ENCODE measurements at regions not wholly inside any gene's neighbourhood (a gene's known extent, or its start where the extent isn't known, plus 50 kb on each side); places are given as distances from the start of the nearest gene placed in this dataset.

DNA sequence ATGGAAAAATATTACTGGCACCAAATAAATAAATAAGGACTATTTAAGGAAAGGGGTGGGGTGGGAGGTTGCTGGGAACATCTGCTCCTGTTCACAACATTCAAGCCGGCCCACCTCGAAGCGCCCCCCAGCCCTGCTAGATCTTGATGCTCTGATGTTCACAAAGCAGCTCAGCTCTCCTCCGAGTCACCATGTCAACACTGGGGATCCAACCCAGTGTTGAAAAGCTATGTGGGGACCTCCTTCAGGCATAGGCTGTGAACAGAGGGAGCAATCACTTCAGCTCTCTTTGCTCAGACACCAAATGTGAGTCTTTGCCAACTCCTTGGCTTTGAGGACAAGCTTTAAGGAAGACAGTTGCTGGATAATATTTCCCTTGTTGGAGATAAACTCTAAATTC, 176.8 kb upstream of the NT5E start:
- no peak overlapping the region for H3K23ac ChIP-seq (ENCODE audit: low read depth, low read length)
- dilution Hi-C loops (cut with HindIII; ENCODE audit: low sequenced_read_pairs, unreplicated experiment): no loop called here
- no peak for ATAC-seq (ENCODE audit: low read depth)

More for the DNA sequence above, 176.8 kb upstream of the NT5E start:
- H3K4ac ChIP-seq (ENCODE audit: low read depth, low read length): no peak overlapping the region
- H3K18ac ChIP-seq (ENCODE audit: low read depth, low read length): no peak overlapping the region
- H2BK20ac ChIP-seq (ENCODE audit: low read depth, low read length): no peak overlapping the region
- no peaks in the 10 kb centered on the region for H3K4me1 ChIP-seq (ENCODE audit: control insufficient read depth, insufficient read depth, low read length)
- no peak overlapping the region for H4K91ac ChIP-seq (ENCODE audit: insufficient read depth, low read depth, low read length)
- H3K27ac ChIP-seq (ENCODE audit: insufficient read depth, low read length): no peak overlapping the region
- BruUV-seq (replicated peaks): no TSS peak
- 50% methylated on average over 4 of the region's 4 CpGs; no CpG with 5 or more reads in 1 of the 2 experiments for WGBS, 2 experiments (ENCODE audit: extremely low coverage in 2 of 2, insufficient read length in 1 of 2)
- ChIA-PET CTCF (no interaction called here), POLR2A (ENCODE audit: unreplicated experiment) (no interaction called here)
- no peaks in the 10 kb centered on the region for H3K36me3 ChIP-seq (ENCODE audit: control insufficient read depth, insufficient read depth, low read length)
- no peak overlapping the region for H2AK9ac ChIP-seq (replicated peaks; ENCODE audit: low read depth, low read length, poor library complexity)
- in situ Hi-C loops (cut with MboI; ENCODE audit: low sequenced_read_pairs): no loop called here
- no peak overlapping the region for H3K9ac ChIP-seq (ENCODE audit: low read depth, low read length)
- no peak overlapping the region for H3K4me2 ChIP-seq (ENCODE audit: low read depth, low read length)
- intact Hi-C loops (cut with micrococcal nuclease): no loop called here
- H2AFZ ChIP-seq (replicated peaks; ENCODE audit: low read length, poor library complexity): no peak overlapping the region
- H2BK120ac ChIP-seq (ENCODE audit: low read depth, low read length): no peak overlapping the region
- no peak overlapping the region for H2AK5ac ChIP-seq (ENCODE audit: low read depth, low read length)
- H4K20me1 ChIP-seq (ENCODE audit: insufficient read depth, low read length): no peaks in the 10 kb centered on the region
- H4K5ac ChIP-seq (ENCODE audit: low read depth, low read length): no peak overlapping the region
- H3K4me3 ChIP-seq (ENCODE audit: insufficient read depth, low read depth, low read length): no peak overlapping the region
- no peak overlapping the region for H4K8ac ChIP-seq (ENCODE audit: low read depth in 2 of 2, low read length in 2 of 2)
- TF ChIP-seq RAD21 (IDR thresholded peaks at IDR 0.05; ENCODE audit: low read length) (no peak), SMC3 (IDR thresholded peaks at IDR 0.05; ENCODE audit: low read depth, low read length) (no peak), POLR2A (IDR thresholded peaks at IDR 0.05; ENCODE audit: low read depth, low read length) (no peak), NFE2L2 (IDR thresholded peaks at IDR 0.05; ENCODE audit: low read depth, low read length) (no peak), MAFK (IDR thresholded peaks at IDR 0.05; ENCODE audit: low read depth, low read length) (no peak), CEBPB (IDR thresholded peaks at IDR 0.05; ENCODE audit: low read depth, low read length) (no peak), USF2 (IDR thresholded peaks at IDR 0.05; ENCODE audit: low read depth, low read length) (no peak), FOS (IDR thresholded peaks at IDR 0.05; ENCODE audit: low read depth, low read length) (no peak), RFX5 (IDR thresholded peaks at IDR 0.05; ENCODE audit: low read depth, low read length) (no peak), MAZ (IDR thresholded peaks at IDR 0.05; ENCODE audit: borderline replicate concordance, low read depth, low read length) (no peak), RCOR1 (IDR thresholded peaks at IDR 0.05; ENCODE audit: insufficient replicate concordance, low read length) (no peak), CHD1 (IDR thresholded peaks at IDR 0.05; ENCODE audit: low read depth, low read length) (no peak), BHLHE40 (IDR thresholded peaks at IDR 0.05; ENCODE audit: low read depth, low read length) (no peak)
- TF ChIP-seq, protein P1, sequence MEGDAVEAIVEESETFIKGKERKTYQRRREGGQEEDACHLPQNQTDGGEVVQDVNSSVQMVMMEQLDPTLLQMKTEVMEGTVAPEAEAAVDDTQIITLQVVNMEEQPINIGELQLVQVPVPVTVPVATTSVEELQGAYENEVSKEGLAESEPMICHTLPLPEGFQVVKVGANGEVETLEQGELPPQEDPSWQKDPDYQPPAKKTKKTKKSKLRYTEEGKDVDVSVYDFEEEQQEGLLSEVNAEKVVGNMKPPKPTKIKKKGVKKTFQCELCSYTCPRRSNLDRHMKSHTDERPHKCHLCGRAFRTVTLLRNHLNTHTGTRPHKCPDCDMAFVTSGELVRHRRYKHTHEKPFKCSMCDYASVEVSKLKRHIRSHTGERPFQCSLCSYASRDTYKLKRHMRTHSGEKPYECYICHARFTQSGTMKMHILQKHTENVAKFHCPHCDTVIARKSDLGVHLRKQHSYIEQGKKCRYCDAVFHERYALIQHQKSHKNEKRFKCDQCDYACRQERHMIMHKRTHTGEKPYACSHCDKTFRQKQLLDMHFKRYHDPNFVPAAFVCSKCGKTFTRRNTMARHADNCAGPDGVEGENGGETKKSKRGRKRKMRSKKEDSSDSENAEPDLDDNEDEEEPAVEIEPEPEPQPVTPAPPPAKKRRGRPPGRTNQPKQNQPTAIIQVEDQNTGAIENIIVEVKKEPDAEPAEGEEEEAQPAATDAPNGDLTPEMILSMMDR (conservative IDR thresholded peaks at IDR 0.05; ENCODE audit: low read depth, low read length): no peak
- no peak for DNase-seq
- H3K79me1 ChIP-seq (ENCODE audit: low read depth in 1 of 2, low read length in 2 of 2): no peaks in the 10 kb centered on the region
- H3K56ac ChIP-seq (ENCODE audit: extremely low read depth, insufficient read depth, low read length): no peak overlapping the region
- H3K9me1 ChIP-seq (ENCODE audit: insufficient read depth, low read length): no peaks in the 10 kb centered on the region
- H2BK15ac ChIP-seq (ENCODE audit: low read depth, low read length): no peak overlapping the region
- H3K14ac ChIP-seq (replicated peaks; ENCODE audit: low read depth, low read length): no peak overlapping the region
- no peaks in the 10 kb centered on the region for H3K9me3 ChIP-seq (ENCODE audit: control insufficient read depth, insufficient read depth, low read length)
- H2BK5ac ChIP-seq (ENCODE audit: low read depth, low read length, poor library complexity, severe bottlenecking): no peak overlapping the region
- no peaks in the 10 kb centered on the region for H3K27me3 ChIP-seq (ENCODE audit: control insufficient read depth, insufficient read depth, low read length)

All from IMR-90 (cell line).